Prostate gland (tissue), 2 donors: ENCODE measurements at regions not wholly inside any gene's neighbourhood (a gene's known extent, or its start where the extent isn't known, plus 50 kb on each side); places are given as distances from the start of the nearest gene placed in this dataset.
A peak's percentile ranks its signal among the peaks of the same experiment; 100 is the strongest.

Experiments
- DNase-seq: peaks from one replicate; pipeline ENCODE4 v3.0.0-alpha.2; 2019; ENCODE audit warnings: low spot score
- H3K27ac ChIP-seq, 2 donors: fragments of 200-600 bp; sonication (generic); 2 replicates each; pipeline ENCODE4 v1.5.1; 2017 to 2019
- H3K27me3 ChIP-seq: fragments of 200-600 bp; sonication (generic); replicated peaks from 2 replicates; pipeline ENCODE4 v1.5.1; 2019; ENCODE audit not compliant: insufficient read depth
- H3K36me3 ChIP-seq, 2 donors: fragments of 200-600 bp; sonication (generic); 1 replicate in 1 of 2; 2 replicates in 1 of 2; pipeline versions ENCODE4 v1.5.1 to v1.8.1; 2017 to 2019
- H3K4me1 ChIP-seq: fragments of 200-600 bp; sonication (generic); replicated peaks from 2 replicates; pipeline ENCODE4 v1.5.1; 2019
- H3K4me3 ChIP-seq, 2 donors: fragments of 200-600 bp; sonication (generic); 2 replicates each; pipeline ENCODE4 v1.5.1; 2017 to 2019
- H3K9me3 ChIP-seq: fragments of 200-600 bp; sonication (generic); 2 replicates; pipeline ENCODE4 v1.5.1; 2017
- POLR2A ChIP-seq: fragments of 450-650 bp; IDR thresholded peaks from one replicate; pipeline ENCODE4 v1.6.1; 2016; ENCODE audit warnings: antibody characterized with exemption, mild to moderate bottlenecking
- POLR2AphosphoS5 ChIP-seq: sonication (generic); formaldehyde crosslinking; IDR thresholded peaks from one replicate; pipeline ENCODE4 v1.6.1; 2017; ENCODE audit warnings: antibody characterized with exemption
- WGBS: methylation state at CpG from one replicate; pipeline ENCODE4 v1.1.5; 2018; 5-methylcytosine and 5-hydroxymethylcytosine counted together
- intact Hi-C: fragments of 100-400 bp; cut with DNase I; formaldehyde crosslinking; loops from one replicate; pipeline ENCODE4 v1.14.2; 2022
- TF ChIP-seq, protein P1 (sequence below), 4 experiments: fragments of 200-600 bp in 2 of 4; fragments of 450-650 bp in 2 of 4; sonication (generic) in 2 of 4; IDR thresholded peaks; 1 replicate in 3 of 4; 2 replicates in 1 of 4; pipeline ENCODE4 v1.5.1; 2016 to 2019; ENCODE audit warnings: antibody characterized with exemption in 4 of 4, mild to moderate bottlenecking in 2 of 4, moderate library complexity in 2 of 4

DNA sequence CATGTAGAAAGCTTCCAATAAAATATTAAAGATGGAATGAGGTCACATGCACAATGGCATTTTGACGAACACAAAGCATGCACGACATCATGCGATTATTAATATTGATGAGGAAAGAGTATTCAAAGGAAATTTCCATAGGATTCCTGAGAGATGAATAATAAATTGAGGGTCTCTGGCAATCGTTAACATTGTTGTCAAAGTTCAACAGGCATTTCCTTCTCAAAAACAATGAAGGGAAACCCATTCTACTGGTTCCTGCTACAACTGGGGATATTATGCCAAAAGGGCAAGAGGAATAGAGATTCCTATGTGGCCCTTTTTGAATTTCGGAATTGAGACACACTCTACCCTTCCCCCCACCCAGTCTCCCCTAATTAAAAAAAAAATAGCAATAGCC, 128.3 kb upstream of the NUDT7 start:
- TF ChIP-seq, protein P1, sequence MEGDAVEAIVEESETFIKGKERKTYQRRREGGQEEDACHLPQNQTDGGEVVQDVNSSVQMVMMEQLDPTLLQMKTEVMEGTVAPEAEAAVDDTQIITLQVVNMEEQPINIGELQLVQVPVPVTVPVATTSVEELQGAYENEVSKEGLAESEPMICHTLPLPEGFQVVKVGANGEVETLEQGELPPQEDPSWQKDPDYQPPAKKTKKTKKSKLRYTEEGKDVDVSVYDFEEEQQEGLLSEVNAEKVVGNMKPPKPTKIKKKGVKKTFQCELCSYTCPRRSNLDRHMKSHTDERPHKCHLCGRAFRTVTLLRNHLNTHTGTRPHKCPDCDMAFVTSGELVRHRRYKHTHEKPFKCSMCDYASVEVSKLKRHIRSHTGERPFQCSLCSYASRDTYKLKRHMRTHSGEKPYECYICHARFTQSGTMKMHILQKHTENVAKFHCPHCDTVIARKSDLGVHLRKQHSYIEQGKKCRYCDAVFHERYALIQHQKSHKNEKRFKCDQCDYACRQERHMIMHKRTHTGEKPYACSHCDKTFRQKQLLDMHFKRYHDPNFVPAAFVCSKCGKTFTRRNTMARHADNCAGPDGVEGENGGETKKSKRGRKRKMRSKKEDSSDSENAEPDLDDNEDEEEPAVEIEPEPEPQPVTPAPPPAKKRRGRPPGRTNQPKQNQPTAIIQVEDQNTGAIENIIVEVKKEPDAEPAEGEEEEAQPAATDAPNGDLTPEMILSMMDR (IDR thresholded peaks at IDR 0.05) = no peak
- TF ChIP-seq POLR2A (no peak), POLR2AphosphoS5 (no peak)
- intact Hi-C loops = no loop called here
- Histone ChIP-seq H3K27me3 (no peaks in the 10 kb centered on the region), H3K36me3 (no peaks in the 10 kb centered on the region), H3K9me3 (no peaks in the 10 kb centered on the region), H3K4me3 (no peak overlapping the region), H3K27ac (no peak overlapping the region), H3K4me1 (no peaks in the 10 kb centered on the region)
- WGBS = 69% methylated on average over 5 of the region's 5 CpGs
- DNase-seq = no peak

DNA sequence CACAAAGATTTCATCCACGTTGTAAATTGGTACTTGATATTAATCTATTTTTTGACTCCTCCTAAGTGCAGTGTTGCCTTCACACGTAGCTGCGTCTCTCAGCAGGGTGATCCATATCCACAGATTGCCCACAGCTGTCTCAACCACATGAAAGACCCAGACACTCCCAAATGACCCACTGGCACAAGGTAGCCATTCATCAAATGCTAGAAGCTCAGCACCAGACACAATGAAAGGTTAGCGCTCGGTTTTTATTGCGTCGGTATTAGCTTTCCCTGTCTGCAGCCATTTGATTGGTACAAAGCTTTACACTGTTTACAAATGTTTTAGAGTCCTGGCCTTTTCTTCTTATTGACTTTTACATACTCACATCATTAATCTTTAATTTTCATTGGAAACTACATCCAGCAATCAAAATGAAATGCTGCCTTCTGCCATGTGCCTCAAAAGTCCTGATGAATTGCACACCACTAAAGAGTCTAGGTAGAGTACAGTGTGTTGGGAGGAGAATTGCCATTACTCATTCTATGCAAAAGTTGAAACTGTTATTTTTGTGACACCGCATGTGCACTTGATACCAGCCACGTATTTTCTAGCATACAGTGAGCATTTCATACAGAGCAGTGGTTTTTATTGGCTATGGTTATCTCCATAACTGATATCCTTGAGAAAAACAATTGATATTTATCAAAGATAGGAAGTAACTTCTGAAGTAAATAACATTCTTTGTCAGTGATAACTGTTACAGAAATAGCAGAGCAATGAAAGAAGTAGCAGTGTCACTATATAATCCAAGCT, 127.3 kb upstream of the NUDT7 start:
- Histone ChIP-seq H3K36me3 (no peaks in the 10 kb centered on the region), H3K9me3 (no peaks in the 10 kb centered on the region), H3K27me3 (no peaks in the 10 kb centered on the region), H3K4me1 (no peaks in the 10 kb centered on the region), H3K27ac (no peak overlapping the region), H3K4me3 (no peak overlapping the region)
- WGBS = 28% methylated on average over 9 of the region's 9 CpGs
- no peak for DNase-seq
- TF ChIP-seq POLR2A (no peak), POLR2AphosphoS5 (no peak)
- TF ChIP-seq, protein P1 (IDR thresholded peaks at IDR 0.05) = no peak
- intact Hi-C loops = no loop called here

DNA sequence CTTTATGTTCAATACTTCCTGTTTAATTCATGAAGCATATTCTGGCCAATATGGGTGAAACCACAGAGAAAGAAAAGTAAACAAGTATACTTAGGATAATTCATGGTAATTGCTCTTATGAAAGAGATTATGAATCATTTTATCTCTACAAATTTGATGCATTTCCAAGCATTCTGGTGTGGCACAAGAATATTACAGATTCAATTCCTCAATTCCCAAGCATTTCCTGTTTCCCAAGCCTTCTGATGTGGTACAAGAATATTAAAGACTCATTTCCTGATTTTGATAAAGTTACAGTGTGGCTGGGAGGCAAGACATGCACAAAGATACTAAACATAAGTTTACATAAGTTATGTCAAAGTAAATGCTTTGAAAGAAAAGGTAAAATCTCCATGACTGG, 126.1 kb upstream of the NUDT7 start:
- Histone ChIP-seq H3K4me1 (no peaks in the 10 kb centered on the region), H3K27me3 (no peaks in the 10 kb centered on the region), H3K9me3 (no peaks in the 10 kb centered on the region), H3K4me3 (no peak overlapping the region), H3K36me3 (no peaks in the 10 kb centered on the region), H3K27ac (no peak overlapping the region)
- no peak for TF ChIP-seq POLR2AphosphoS5
- no peak for TF ChIP-seq POLR2A
- TF ChIP-seq, protein P1 (IDR thresholded peaks at IDR 0.05) = no peak
- intact Hi-C loops = no loop called here
- DNase-seq = no peak

DNA sequence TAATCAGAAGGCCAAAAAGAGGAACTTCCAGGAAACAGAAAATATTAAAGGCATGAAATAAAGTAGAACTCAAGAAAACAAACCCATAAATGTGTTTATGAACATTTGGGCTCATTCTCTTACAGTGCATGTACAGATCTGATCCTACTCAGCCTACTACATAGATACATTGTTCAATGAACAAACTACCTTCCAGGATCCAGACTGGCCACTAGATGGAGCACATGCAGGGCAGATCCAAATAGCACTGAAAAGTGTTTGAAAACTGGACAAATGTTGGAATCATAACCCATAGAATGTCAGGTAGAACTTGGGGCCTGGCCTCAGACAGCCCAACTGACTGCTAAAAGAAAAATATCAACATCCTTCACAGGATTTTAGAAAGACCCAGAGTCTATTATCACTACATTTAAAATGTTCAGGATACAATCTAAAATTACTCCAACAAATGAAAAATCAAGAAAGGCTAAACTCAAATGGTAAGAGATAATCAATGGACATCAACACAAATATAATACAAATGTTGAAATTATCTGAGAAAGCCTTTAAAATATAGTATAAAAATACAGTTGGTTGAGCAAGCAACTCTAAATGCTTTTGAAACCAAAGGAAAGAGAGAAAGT, 122.4 kb upstream of the NUDT7 start:
- no peaks in the 10 kb centered on the region for H3K9me3 ChIP-seq
- intact Hi-C loops = no loop called here
- H3K36me3 ChIP-seq = no peaks in the 10 kb centered on the region
- peak; percentile 11 for DNase-seq
- TF ChIP-seq, protein P1 (IDR thresholded peaks at IDR 0.05) = peak in 3 of 4 experiments; percentile 36 to 54 (median 39)
- TF ChIP-seq POLR2A = no peak
- no peaks in the 10 kb centered on the region for H3K27me3 ChIP-seq
- H3K27ac ChIP-seq = no peak overlapping the region
- no peak overlapping the region for H3K4me3 ChIP-seq
- H3K4me1 ChIP-seq = no peaks in the 10 kb centered on the region

DNA sequence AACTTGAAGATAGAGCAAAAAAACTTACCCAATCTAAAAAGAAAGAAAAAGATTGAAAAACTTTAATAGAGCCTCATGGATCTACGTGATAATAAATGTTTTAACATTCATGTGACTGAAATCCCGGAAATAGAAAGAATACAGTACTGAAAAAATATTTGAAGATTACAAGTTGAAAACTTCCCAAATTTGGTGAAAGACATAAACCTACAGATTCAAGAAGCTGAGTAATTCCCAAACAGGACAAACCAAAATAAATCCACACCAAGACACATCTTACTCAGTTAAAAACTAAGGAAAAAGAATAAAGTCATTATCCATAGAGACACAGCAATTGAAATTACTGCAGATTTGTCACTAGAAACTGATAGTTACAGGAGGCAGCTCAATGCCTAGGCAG, 121.8 kb upstream of the NUDT7 start:
- 90% methylated on average over 2 of the region's 2 CpGs for WGBS
- intact Hi-C loops = no loop called here

More for the DNA sequence above, 121.8 kb upstream of the NUDT7 start:
- Histone ChIP-seq H3K27ac (no peak overlapping the region), H3K9me3 (no peaks in the 10 kb centered on the region), H3K27me3 (no peaks in the 10 kb centered on the region), H3K4me3 (no peak overlapping the region), H3K4me1 (no peaks in the 10 kb centered on the region), H3K36me3 (no peaks in the 10 kb centered on the region)
- TF ChIP-seq, protein P1 (IDR thresholded peaks at IDR 0.05) = no peak
- no peak for TF ChIP-seq POLR2A
- no peak for TF ChIP-seq POLR2AphosphoS5
- DNase-seq = no peak
